ENCODE measurements at regions not wholly inside any gene's neighbourhood (a gene's known extent, or its start where the extent isn't known, plus 50 kb on each side); places are given as distances from the start of the nearest gene placed in this dataset.

- Histone ChIP-seq H3K4me3 (ENCODE audit: insufficient read depth, low read length, poor library complexity, severe bottlenecking) (no peak overlapping the region), H3F3A (ENCODE audit: insufficient read depth) (no peaks in the 10 kb centered on the region), H3K9ac (ENCODE audit: low read length) (no peak overlapping the region), H2AFZ (ENCODE audit: low read depth, low read length, severe bottlenecking) (no peak overlapping the region), H3K9me2 (replicated peaks; ENCODE audit: insufficient read depth, low read length) (no peaks in the 10 kb centered on the region), H3K27ac (ENCODE audit: low read depth, low read length) (no peak overlapping the region), H3K27me3 (ENCODE audit: low read length) (no peaks in the 10 kb centered on the region), H4K20me1 (ENCODE audit: low read depth, low read length) (no peaks in the 10 kb centered on the region), H3K9me3 (ENCODE audit: insufficient read depth, low read length) (no peaks in the 10 kb centered on the region), H3K36me3 (ENCODE audit: low read length) (no peaks in the 10 kb centered on the region), H3K79me2 (ENCODE audit: insufficient read depth, low read length) (no peaks in the 10 kb centered on the region), H3K4me2 (ENCODE audit: low read depth, low read length, poor library complexity, severe bottlenecking) (no peak overlapping the region)
- no peak for TF ChIP-seq CTCF (IDR thresholded peaks at IDR 0.05; ENCODE audit: insufficient read depth, low read length, poor library complexity, severe bottlenecking)
- no peak for TF ChIP-seq EZH2phosphoT487 (conservative IDR thresholded peaks at IDR 0.05; ENCODE audit: low read length)
These were observed 574.5 kb upstream of the TLE4 start for GRCh38 chr9:78997296-78997695.

DNA sequence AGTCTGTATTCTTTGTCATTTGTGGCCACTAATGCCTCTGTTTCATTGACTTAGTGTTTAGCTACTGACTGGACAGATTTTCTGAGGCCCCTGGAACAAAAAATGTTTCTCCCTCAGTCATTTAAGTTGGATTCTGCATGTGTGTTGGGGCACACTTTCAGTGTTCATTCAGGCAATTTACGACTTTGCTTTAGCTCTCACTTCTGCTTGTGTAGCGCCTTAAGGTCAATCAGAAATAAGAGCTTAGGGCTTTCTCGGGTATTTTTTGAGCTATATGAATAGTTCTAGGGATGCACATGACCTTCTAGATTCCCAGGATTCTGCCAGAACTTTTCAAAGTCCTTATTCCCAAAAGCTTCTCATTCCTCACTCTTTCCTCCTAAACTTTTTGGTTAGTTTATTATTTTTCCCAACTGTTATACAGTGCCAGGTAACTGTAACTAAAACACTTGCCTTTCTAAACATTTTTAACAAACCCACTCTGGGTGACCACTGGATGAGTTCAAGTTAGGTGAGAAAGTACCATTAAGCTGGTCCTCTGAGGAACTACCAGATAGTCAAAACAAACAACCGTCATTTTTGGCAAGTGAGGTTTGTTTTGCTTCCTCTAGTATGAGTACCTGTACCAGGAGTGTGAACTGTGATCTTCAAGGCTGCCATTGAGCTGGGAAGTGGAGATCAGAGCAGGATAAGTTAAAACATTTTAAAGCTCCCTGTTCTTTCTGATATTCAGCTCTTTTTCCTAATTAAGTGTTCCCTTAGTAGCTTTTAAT, 571.3 kb upstream of the TLE4 start:
- Histone ChIP-seq H4K20me1 (ENCODE audit: low read depth, low read length) (no peaks in the 10 kb centered on the region), H3K36me3 (ENCODE audit: low read length) (no peaks in the 10 kb centered on the region), H3K9ac (ENCODE audit: low read length) (no peak overlapping the region), H3K79me2 (ENCODE audit: insufficient read depth, low read length) (no peaks in the 10 kb centered on the region), H3K4me2 (ENCODE audit: low read depth, low read length, poor library complexity, severe bottlenecking) (no peak overlapping the region), H3K27me3 (ENCODE audit: low read length) (no peaks in the 10 kb centered on the region), H3F3A (ENCODE audit: insufficient read depth) (no peaks in the 10 kb centered on the region), H3K4me3 (ENCODE audit: insufficient read depth, low read length, poor library complexity, severe bottlenecking) (no peak overlapping the region), H3K9me3 (ENCODE audit: insufficient read depth, low read length) (no peaks in the 10 kb centered on the region), H2AFZ (ENCODE audit: low read depth, low read length, severe bottlenecking) (no peak overlapping the region), H3K9me2 (replicated peaks; ENCODE audit: insufficient read depth, low read length) (no peaks in the 10 kb centered on the region), H3K27ac (ENCODE audit: low read depth, low read length) (no peak overlapping the region)
- no peak for TF ChIP-seq CTCF (IDR thresholded peaks at IDR 0.05; ENCODE audit: insufficient read depth, low read length, poor library complexity, severe bottlenecking)
- no peak for TF ChIP-seq EZH2phosphoT487 (conservative IDR thresholded peaks at IDR 0.05; ENCODE audit: low read length)

- no peak overlapping the region for H2AFZ ChIP-seq (ENCODE audit: low read depth, low read length, severe bottlenecking)
These were observed 570.8 kb upstream of the TLE4 start for GRCh38 chr9:79001012-79001411.

More at GRCh38 chr9:79001012-79001411, 570.8 kb upstream of the TLE4 start:
- Histone ChIP-seq H3K9me3 (ENCODE audit: insufficient read depth, low read length) (no peaks in the 10 kb centered on the region), H3K27ac (ENCODE audit: low read depth, low read length) (no peak overlapping the region), H3K9ac (ENCODE audit: low read length) (no peak overlapping the region), H3K36me3 (ENCODE audit: low read length) (no peaks in the 10 kb centered on the region), H3K4me2 (ENCODE audit: low read depth, low read length, poor library complexity, severe bottlenecking) (no peak overlapping the region), H3K79me2 (ENCODE audit: insufficient read depth, low read length) (no peaks in the 10 kb centered on the region), H3K4me3 (ENCODE audit: insufficient read depth, low read length, poor library complexity, severe bottlenecking) (no peak overlapping the region), H4K20me1 (ENCODE audit: low read depth, low read length) (no peaks in the 10 kb centered on the region), H3F3A (ENCODE audit: insufficient read depth) (no peaks in the 10 kb centered on the region), H3K9me2 (replicated peaks; ENCODE audit: insufficient read depth, low read length) (no peaks in the 10 kb centered on the region), H3K27me3 (ENCODE audit: low read length) (no peaks in the 10 kb centered on the region)
- TF ChIP-seq EZH2phosphoT487 (conservative IDR thresholded peaks at IDR 0.05; ENCODE audit: low read length) (no peak), CTCF (IDR thresholded peaks at IDR 0.05; ENCODE audit: insufficient read depth, low read length, poor library complexity, severe bottlenecking) (no peak)
